OCI-LY7 (cell line): ENCODE measurements at regions not wholly inside any gene's neighbourhood (a gene's known extent, or its start where the extent isn't known, plus 50 kb on each side); places are given as distances from the start of the nearest gene placed in this dataset.

Source experiments
- BruUV-seq: library from RNA; stranded (reverse); fragments of 400-500 nt; replicated peaks from 2 replicates; lab custom pipeline; 2021; lab: Mats Ljungman, UMichigan
- CTCF ChIA-PET: fragments of 300-600 bp; sonication (Branson Sonifier 250); formaldehyde crosslinking; loops from one replicate; lab custom pipeline; 2022; ENCODE audit warnings: antibody characterized with exemption; ENCODE audit not compliant: unreplicated experiment; lab: Charles Lee
- POLR2A ChIA-PET: fragments of 300-600 bp; sonication (Branson Sonifier 250); formaldehyde crosslinking; loops from one replicate; lab custom pipeline; 2022; ENCODE audit warnings: antibody characterized with exemption; lab: Charles Lee
- DNase-seq: peaks from one replicate; pipeline ENCODE4 v3.0.0-alpha.2; 2015; ENCODE audit warnings: low spot score
- H2AFZ ChIP-seq: fragments of 200-600 bp; sonication (generic), shearing (Covaris generic); 2 replicates; pipeline ENCODE4 v1.6.1; 2014; ENCODE audit warnings: mild to moderate bottlenecking, antibody characterized with exemption, low read length, moderate library complexity
- H3K27ac ChIP-seq: fragments of 200-600 bp; sonication (generic); 2 replicates; pipeline ENCODE4 v1.5.1; 2014; ENCODE audit warnings: mixed run types, low read depth, mild to moderate bottlenecking, moderate library complexity, low read length, inconsistent platforms; ENCODE audit not compliant: poor library complexity, severe bottlenecking
- H3K36me3 ChIP-seq: fragments of 200-600 bp; sonication (generic); 2 replicates; pipeline ENCODE4 v1.6.1; 2014; ENCODE audit warnings: mild to moderate bottlenecking, antibody characterized with exemption, low read length, moderate library complexity, mixed read lengths; ENCODE audit not compliant: insufficient read depth
- H3K4me1 ChIP-seq: fragments of 200-600 bp; sonication (generic); 2 replicates; pipeline ENCODE4 v1.5.1; 2014; ENCODE audit warnings: mild to moderate bottlenecking, low read length; ENCODE audit not compliant: insufficient read depth, poor library complexity, severe bottlenecking
- H3K4me2 ChIP-seq: fragments of 200-600 bp; sonication (generic); 2 replicates; pipeline ENCODE4 v1.6.1; 2014; ENCODE audit warnings: mild to moderate bottlenecking, low read length
- H3K4me3 ChIP-seq: fragments of 200-600 bp; sonication (generic); 2 replicates; pipeline ENCODE4 v1.5.1; 2014; ENCODE audit warnings: mild to moderate bottlenecking, low read depth, low read length; ENCODE audit not compliant: poor library complexity, severe bottlenecking
- H3K79me2 ChIP-seq: fragments of 200-600 bp; sonication (generic); 2 replicates; pipeline ENCODE4 v1.6.1; 2016; ENCODE audit warnings: low read depth, mild to moderate bottlenecking, low read length, moderate library complexity, mixed read lengths; ENCODE audit not compliant: insufficient read depth
- H3K9me2 ChIP-seq: fragments of 200-600 bp; sonication (generic); 2 replicates; pipeline ENCODE4 v1.6.1; 2016; ENCODE audit warnings: mild to moderate bottlenecking, low read length, mixed read lengths; ENCODE audit not compliant: insufficient read depth
- H3K9me3 ChIP-seq: fragments of 200-600 bp; sonication (generic); 2 replicates; pipeline ENCODE4 v1.6.1; 2014; ENCODE audit warnings: mild to moderate bottlenecking, mixed run types, low read length, mixed read lengths
- H4K20me1 ChIP-seq: fragments of 200-600 bp; sonication (generic); 2 replicates; pipeline ENCODE4 v1.6.1; 2014; ENCODE audit warnings: mild to moderate bottlenecking, antibody characterized with exemption, low read length, moderate library complexity, mixed read lengths; ENCODE audit not compliant: insufficient read depth
- EZH2phosphoT487 ChIP-seq: fragments of 200-600 bp; sonication (generic); IDR thresholded peaks from 2 replicates; pipeline ENCODE4 v1.6.1; 2018; ENCODE audit warnings: low read depth, borderline replicate concordance, mild to moderate bottlenecking, mixed run types, antibody characterized with exemption, low read length, moderate library complexity, mixed read lengths
- intact Hi-C: fragments of 100-400 bp; cut with micrococcal nuclease; formaldehyde crosslinking; loops from one replicate; pipeline ENCODE4 v1.10.0; 2022; ENCODE audit not compliant: unreplicated experiment
- TF ChIP-seq, protein P1 (sequence below): fragments of 200-600 bp; sonication (generic); conservative IDR thresholded peaks from 2 replicates; pipeline ENCODE4 v1.5.1; 2014; ENCODE audit warnings: mild to moderate bottlenecking, antibody characterized with exemption, low read length, moderate library complexity, mixed read lengths

DNA sequence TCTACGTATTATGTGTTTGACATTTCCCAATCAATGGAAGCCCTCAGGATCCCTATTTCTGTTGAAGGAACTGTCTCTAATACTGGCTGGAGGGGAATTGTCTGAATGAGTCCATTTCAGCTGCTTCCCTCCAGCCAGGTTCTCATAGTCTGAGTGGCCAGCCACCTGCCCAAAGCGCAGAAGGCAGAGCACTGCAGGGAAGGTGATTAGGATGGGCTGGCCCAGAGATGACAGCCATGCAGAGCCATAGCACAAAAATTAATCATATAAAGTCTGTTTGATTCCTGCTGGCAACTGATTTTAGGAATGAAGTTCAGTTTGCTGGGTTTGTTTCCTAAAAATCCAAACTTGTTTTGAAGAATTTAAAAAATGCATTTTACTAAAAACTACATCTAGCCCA lies 327.1 kb downstream of the ETAA1 start:
- Histone ChIP-seq H3K36me3 (no peaks in the 10 kb centered on the region), H3K9me2 (no peaks in the 10 kb centered on the region), H3K27ac (no peak overlapping the region), H3K4me2 (no peak overlapping the region), H3K4me1 (no peaks in the 10 kb centered on the region), H3K9me3 (no peaks in the 10 kb centered on the region), H2AFZ (no peak overlapping the region), H4K20me1 (no peaks in the 10 kb centered on the region), H3K79me2 (no peaks in the 10 kb centered on the region), H3K4me3 (no peak overlapping the region)
- no peak for DNase-seq
- no TSS peak for BruUV-seq
- intact Hi-C loops: no loop called here
- CTCF ChIA-PET: no interaction called here
- POLR2A ChIA-PET: no interaction called here
- no peak for TF ChIP-seq EZH2phosphoT487
- TF ChIP-seq, protein P1, sequence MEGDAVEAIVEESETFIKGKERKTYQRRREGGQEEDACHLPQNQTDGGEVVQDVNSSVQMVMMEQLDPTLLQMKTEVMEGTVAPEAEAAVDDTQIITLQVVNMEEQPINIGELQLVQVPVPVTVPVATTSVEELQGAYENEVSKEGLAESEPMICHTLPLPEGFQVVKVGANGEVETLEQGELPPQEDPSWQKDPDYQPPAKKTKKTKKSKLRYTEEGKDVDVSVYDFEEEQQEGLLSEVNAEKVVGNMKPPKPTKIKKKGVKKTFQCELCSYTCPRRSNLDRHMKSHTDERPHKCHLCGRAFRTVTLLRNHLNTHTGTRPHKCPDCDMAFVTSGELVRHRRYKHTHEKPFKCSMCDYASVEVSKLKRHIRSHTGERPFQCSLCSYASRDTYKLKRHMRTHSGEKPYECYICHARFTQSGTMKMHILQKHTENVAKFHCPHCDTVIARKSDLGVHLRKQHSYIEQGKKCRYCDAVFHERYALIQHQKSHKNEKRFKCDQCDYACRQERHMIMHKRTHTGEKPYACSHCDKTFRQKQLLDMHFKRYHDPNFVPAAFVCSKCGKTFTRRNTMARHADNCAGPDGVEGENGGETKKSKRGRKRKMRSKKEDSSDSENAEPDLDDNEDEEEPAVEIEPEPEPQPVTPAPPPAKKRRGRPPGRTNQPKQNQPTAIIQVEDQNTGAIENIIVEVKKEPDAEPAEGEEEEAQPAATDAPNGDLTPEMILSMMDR: no peak

DNA sequence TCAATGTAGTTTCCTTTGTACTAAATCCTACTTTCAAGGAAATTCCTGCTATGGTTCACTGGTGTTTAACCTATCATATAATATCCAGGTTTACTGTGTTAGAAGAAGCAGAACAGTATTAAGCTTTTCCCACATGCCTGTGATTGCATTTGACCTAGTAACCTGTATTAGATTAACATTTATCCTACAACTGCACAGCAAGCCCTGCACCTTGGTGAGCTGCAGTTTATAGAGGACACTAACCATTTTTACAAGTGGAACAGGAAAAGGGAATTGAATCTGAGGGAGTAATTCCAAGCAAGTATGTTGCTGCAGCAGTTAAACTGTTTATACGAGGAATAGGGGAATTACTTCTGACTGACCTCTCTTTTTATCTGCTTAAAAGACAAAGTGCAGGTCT lies 328.6 kb downstream of the ETAA1 start:
- TF ChIP-seq, protein P1: no peak
- no peak for TF ChIP-seq EZH2phosphoT487
- DNase-seq: no peak
- Histone ChIP-seq H3K9me2 (no peaks in the 10 kb centered on the region), H4K20me1 (no peaks in the 10 kb centered on the region), H3K4me3 (no peak overlapping the region), H3K79me2 (no peaks in the 10 kb centered on the region), H3K9me3 (no peaks in the 10 kb centered on the region), H3K36me3 (no peaks in the 10 kb centered on the region), H3K27ac (no peak overlapping the region), H3K4me2 (no peak overlapping the region), H2AFZ (no peak overlapping the region), H3K4me1 (no peaks in the 10 kb centered on the region)
- ChIA-PET CTCF (no interaction called here), POLR2A (no interaction called here)
- intact Hi-C loops: no loop called here
- no TSS peak for BruUV-seq

DNA sequence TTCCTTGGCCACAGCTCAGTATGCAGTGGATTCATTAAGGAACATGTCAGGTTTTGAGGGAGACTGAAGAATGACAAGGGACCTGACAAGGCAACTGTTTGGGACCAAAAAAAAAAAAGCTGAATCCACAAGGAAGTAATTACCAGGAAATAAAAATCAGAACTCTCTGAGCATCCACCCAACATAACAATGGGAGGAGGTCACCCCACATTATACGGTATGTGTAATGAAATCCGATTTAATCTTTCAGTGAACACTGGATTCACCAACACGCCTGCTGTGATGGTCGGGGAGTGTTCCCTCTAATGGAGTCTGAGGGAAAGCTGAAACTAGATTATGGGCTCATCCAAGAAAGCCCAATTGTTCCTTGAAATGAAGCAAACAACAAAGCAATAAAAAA lies 329.3 kb downstream of the ETAA1 start:
- ChIA-PET CTCF (interaction anchor here (0.6 kb wide), 1 partner anchor 195 kb away, joined by 4 read pairs; no protein-coding TSS in a partner anchor), POLR2A (no interaction called here)
- no peak for TF ChIP-seq EZH2phosphoT487
- TF ChIP-seq, protein P1: no peak
- Histone ChIP-seq H3K36me3 (no peaks in the 10 kb centered on the region), H3K4me2 (no peak overlapping the region), H4K20me1 (no peaks in the 10 kb centered on the region), H3K27ac (no peak overlapping the region), H3K9me3 (no peaks in the 10 kb centered on the region), H3K4me3 (no peak overlapping the region), H2AFZ (no peak overlapping the region), H3K79me2 (no peaks in the 10 kb centered on the region), H3K4me1 (no peaks in the 10 kb centered on the region), H3K9me2 (no peaks in the 10 kb centered on the region)
- intact Hi-C loops: no loop called here
- no TSS peak for BruUV-seq
- no peak for DNase-seq
